GM19397 (cell line): ENCODE measurements at regions not wholly inside any gene's neighbourhood (a gene's known extent, or its start where the extent isn't known, plus 50 kb on each side); places are given as distances from the start of the nearest gene placed in this dataset.
"Not testable (repeated sequence)": the region's sequence is repeated elsewhere in the genome, so short reads cannot be mapped to it uniquely, and the experiment has no call there.

ENCODE experiments used
- ATAC-seq: cut with Tn5 transposase; IDR thresholded peaks from one replicate; pipeline ENCODE4 v1.9.1; 2021; ENCODE audit warnings: mild to moderate bottlenecking, moderate library complexity; ENCODE audit not compliant: unreplicated experiment

DNA sequence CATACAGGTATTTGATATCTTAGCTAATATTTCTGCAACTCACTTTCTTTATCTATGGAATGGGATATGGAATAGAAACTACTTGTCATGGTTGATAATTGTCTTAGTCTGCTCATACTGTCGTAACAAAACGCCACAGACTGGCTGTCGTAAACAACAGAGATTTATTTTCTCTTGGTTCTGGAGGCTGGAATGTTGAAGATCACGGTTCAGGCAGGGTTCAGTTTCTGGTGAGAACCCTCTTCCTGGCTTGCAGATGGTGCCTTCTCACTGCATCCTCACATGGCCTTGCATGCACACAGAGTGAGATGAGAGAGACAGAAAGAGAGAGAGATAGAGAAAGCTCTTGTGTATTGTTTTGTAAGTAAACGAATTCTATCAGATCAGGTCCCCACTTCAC lies 332.7 kb upstream of the MAGI2 start:
- no peak for ATAC-seq

DNA sequence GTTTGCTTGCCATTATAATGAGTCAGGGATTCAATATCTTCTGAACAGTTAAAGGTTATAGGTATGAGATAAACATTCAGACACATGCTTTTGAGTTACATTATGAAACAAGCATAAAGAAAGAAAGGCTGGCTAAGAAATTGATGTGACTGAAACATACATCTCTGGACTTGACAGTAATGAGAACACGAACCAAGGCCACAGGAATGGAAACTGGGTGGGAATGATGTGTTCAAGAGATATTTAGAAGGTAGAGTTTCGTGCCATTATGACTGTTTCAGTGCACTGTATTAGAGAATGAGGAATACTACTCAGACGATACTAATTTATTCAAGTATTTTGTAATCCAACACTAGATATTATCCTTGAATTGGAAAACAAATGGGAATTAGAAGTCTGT lies 332.1 kb upstream of the MAGI2 start:
- ATAC-seq = no peak

DNA sequence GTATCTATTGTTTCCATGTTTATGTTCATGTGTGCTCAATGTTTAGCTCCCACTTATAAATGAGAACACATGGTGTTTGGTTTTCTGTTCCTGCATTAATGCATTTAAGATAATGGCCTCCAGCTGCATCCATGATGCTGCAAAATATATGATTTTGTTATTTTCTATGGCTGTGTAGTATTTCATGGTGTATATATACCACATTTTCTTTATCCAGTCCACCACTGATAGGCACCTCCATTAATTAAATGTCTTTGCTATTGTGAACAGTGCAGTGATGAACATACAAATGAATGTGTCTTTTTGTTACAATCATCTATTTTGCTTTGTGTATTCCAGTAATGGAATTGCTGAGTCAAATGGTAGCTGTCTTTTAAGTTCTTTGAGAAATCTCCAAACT lies 329.4 kb upstream of the MAGI2 start:
- no peak for ATAC-seq

DNA sequence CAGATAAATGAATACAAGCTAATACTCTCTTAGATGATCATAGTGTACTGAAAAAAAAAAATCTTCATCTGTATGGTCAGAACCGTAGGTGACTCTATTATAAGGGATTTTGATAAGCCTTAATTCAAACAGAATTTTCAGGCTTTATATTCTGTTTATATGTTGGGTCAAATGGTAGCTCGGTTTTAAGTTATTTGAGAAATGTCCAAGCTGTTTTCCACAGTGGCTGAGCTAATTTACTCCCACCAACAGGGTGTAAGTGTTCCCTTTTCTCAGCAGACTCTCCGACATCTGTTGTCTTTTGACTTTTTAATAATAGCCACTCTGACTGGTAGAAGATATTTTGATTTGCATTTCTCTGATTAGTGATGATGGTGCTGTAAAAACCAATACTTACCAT lies 328.8 kb upstream of the MAGI2 start:
- no peak for ATAC-seq

DNA sequence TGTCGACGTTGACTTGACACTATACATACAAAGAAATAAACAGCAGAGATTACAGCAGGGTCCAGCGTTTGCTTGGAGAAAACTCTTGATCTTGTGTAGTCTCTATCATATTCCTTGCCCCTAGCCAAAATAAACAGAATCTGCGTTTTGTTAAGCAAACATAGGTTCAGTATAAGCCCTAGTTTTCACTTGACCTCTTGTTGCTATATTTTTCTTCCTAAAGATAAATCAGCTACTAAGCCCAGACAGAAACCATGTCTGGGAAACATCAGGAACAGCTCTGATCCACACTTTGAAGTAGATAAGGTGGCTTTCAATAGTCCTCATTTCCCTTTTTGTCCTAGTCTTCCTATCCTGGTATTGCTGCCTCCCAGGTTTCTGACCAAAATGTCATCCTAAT lies 328.2 kb upstream of the MAGI2 start:
- ATAC-seq = no peak

DNA sequence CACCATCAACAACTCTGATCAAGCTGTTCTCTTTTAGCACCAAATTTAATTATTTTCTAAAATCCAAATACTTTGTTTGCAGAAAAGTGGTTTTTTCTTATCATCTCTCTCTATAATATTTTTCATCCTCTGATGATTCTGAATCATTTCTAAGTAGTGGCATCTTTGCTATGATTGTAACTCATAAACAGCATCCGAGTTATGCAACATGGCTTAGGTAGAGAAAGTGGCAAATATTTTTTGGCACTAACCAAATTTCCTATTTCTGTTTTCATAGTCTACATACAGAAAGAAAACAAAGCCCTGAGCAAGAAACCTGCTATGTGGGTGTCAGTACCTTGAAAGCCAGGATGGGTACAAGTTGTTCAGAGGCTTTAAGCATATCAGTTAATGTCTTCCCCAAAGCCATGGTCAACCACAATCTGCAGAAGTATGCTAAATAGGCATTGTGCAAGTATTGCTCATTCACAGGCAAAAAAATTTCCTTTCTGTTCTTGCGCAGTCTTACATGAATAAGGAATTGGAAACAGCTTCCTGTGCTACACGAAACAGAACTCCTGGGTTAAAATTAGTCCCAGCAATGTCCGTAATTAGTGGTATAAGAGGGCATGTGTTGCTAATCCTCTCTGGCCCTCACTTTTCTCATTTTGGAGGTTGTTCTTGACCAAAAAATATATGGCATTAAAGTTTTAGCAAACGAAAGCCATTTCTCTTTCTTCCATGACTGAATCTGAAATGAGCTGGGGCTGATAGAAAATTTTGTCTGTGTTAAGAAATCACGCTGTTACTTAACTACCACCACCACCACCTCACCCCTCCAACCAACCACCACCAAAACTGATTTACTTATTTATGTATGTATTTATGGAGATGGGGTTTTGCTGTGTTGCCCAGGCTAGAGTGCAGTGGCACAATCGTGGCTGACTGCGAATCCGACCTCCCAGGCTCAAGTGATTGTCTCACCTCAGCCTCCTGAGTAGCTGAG lies 325.6 kb upstream of the MAGI2 start:
- no peak for ATAC-seq

DNA sequence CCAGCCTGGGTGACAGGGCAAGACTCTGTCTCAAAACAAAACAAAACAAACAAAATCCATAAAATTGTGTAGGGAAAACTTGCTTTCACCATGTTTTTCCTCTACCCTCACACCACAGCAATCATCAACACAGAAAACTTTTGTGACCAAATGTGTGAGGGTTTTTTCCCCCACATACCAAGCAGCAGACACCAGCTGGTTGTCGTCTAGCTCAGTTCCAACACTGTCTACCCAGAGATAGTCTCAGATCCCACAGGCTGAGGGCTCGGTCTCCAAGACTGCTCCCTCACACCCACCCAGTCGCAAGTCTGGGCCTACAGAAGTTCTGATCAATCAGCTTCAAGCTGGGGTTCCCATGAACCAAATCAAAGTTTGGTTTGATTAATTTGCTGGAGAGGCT lies 322.4 kb upstream of the MAGI2 start:
- ATAC-seq = no peak

DNA sequence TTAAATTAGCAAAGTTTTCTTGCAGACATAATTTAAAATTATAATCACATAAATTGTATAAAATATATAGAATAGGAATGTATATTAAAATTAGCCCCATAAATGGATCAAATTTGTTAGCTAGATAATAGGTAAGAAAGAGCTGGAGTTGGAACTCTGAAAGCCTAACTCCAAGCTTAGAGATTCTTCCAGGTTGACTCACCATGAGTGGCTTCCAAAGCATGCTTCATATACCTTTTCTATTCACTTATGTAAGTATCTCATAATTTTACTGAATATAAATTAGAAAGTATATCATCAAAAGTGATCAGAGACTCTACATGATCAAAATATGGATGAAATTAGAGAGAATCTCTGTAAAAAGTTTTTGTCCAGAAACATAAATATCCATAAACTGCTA lies 320.7 kb upstream of the MAGI2 start:
- no peak for ATAC-seq

DNA sequence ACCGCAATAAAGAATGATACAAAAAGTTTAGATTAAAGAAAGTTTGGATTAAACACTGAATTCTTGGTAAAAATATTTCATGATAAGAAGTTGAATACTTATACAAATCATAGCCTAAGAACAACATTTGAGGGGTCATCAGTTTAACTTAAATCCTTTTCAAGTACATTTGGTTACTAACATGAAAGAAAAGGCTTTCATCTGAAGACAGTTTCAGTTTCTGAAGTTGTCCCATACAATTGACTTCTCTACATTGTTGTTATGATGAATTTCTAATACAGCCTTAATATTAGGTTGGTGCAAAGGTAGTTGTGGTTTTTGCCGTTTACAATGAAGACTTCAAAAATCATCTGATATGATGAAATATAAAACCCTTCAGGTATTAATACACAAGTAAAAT lies 317.5 kb upstream of the MAGI2 start:
- no peak for ATAC-seq

DNA sequence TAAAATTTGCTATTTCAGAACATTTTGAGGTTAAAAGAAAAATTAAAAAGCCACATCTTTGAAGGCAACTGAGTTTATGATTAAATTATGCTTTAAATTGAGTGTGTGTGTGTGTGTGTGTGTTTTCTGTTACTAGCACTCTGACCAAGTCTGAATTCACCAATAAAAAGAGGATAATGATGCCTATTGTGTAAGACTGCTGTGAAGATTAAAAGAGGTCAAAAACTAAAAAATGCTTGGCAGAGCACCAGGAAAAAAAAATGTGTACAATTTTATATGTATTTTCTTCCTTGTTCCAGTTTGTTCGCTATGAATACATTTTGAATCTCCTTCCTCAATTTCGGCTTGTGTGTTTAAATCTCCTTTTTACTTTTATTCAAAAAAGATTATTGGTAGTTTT lies 316.6 kb upstream of the MAGI2 start:
- ATAC-seq = no peak

DNA sequence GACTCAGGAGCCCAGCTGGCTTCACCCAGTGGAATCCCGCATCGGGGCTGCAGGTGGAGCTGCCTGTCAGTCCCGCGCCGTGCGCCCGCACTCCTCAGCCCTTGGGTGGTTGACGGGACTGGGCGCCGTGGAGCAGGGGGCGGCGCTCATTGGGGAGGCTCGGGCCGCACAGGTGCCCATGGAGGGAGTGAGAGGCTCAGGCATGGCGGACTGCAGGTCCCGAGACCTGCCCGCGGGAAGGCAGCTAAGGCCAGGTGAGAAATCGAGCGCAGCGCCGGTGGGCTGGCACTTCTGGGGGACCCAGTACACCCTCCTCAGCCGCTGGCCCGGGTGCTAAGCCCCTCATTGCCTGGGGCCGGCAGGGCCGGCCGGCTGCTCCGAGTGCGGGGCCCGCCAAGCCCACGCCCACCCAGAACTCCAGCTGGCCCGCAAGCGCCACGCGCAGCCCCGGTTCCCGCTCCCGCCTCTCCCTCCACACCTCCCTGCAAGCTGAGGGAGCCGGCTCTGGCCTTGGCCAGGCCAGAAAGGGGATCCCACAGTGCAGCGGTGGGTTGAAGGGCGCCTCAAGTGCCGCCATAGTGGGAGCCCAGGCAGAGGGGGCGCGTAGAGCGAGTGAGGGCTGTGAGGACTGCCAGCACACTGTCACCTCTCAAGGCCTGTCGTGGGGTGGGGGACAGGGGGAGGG lies 314.6 kb upstream of the MAGI2 start:
- not testable (repeated sequence) for ATAC-seq

DNA sequence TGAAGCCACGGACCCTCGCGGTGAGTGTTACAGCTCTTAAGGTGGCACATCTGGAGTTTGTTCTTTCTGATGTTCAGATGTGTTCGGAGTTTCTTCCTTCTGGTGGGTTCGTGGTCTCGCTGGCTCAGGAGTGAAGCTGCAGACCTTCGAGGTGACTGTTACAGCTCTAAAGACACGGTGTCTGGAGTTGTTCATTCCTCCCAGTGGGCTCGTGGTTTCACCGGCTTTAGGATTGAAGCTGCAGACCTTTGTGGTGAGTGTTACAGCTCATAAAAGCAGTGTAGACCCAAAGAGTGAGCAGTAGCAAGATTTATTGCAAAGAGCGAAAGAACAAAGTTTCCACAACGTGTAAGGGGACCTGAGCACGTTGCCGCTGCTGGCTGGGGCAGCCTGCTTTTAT lies 313.7 kb upstream of the MAGI2 start:
- not testable (repeated sequence) for ATAC-seq

DNA sequence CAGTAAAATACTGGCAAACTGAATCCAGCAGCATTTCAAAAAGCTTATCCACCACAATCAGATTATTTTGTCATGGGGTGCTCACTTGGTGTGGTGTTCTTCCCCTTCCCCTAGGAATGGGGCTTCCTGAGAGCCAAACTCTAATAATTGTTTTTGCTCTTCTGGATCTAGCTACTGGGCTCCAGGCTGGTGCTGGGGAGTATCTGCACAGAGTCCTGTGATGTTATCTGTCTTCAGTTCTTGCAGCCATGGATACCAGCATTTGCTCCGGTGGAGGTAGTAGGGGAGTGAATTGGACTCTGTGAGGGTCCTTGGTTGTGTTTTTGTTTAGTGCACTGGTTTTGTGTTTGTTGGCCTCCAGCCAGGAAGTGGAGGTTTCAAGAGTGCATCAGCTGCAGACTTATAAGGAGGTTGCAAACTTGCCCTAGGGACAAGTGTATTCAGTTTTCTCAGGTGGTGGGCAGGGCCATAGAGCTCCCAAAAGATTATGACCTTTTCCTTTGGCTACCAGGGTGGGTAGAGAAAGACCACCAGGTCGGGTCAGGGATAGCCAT lies 308.5 kb upstream of the MAGI2 start:
- no peak for ATAC-seq

DNA sequence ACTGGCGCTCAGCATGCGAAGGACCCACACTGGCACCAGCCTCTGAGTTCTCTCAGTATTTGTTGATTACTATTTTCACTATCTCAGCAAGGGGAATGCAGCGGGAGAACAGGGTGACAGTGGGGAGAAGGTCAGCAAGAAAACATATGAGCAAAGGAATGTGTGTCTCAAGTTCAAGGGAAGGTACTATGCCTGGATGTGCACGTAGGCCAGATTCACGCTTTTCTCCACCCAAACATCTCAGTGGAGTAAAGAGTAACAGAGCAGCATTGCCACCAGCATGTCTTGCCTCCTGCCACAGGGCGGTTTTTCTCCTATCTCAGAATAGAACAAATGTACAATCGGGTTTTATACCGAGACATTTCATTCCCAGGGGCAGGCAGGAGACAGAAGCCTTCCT lies 297.5 kb upstream of the MAGI2 start:
- ATAC-seq = not testable (repeated sequence)

DNA sequence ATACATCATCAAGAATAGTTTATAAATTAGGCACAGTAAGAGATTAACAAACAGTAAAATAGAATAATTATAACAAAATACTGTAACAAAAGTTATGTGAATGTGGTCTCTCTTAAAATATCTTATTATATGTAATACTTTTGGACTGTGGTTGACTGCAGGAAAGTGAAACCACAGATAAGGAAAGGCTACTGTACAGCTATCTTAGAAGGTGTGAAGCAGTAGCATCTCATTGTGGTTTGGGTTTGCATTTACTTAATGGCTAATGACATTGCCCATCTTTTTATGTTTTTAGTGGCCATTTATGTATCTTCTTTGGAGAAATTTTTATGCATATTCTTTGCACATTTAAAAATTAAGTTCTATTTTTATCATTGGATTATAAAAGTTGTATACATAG lies 296.4 kb upstream of the MAGI2 start:
- ATAC-seq = no peak

DNA sequence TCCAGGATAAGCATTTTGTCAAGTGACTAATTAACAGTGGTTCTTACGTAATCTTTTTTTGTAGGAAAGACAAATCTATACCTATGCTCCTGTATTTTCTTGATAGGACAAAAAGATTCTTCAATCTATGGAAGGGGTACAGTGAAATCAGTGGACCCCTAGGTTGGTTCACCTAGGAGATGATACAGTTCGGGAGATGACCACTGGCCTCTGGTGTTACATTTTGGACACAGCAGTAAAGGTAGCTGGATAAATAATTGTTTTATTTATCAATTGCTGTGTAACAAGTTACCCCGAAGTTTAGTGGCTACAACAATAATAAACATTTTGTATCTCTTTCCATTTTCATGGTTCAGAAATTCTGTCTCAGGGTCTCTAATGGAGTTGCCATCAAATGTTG lies 288.2 kb upstream of the MAGI2 start:
- ATAC-seq = no peak

DNA sequence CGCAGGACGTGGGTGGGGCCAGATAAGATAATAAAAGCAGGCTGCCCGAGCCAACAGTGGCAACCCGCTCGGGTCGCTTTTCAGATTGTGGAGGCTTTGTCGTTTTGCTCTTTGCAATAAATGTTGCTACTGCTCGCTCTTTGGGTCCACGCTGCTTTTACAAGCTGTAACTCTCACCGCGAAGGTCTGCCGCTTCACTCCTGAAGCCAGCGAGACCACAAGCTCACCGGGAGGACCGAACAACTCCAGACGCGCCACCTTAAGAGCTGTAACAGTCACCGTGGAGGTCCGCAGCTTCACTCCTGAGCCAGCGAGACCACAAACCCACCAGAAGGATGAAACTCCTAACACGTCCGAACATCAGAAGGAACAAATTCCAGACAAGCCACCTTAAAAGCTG lies 286.6 kb upstream of the MAGI2 start:
- no peak for ATAC-seq

DNA sequence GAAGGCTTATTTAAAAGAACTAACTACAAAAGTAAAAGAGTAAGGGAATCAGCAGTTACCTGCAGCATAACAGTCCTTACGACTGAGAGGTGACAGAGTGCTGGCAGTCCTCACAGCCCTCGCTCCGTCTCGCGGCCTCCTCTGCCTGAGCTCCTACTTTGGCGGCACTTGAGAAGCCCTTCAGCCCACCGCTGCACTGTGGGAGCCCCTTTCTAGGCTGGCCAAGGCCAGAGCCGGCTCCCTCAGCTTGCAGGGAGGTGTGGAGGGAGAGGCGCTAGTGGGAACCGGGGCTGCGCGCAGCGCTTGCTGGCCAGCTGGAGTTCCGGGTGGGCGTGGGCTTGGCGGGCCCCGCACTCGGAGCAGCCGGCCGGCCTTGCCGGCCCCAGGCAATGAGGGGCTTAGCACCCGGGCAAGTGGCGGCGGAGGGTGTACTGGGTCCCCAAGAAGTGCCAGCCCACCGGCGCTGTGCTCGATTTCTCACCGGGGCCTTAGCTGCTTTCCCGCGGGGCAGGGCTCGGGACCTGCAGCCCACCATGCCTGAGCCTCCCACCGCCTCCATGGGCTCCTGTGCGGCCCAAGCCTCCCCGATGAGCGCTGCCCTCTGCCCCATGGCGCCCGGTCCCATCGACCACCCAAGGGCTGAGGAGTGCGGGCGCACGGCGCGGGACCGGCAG lies 285.7 kb upstream of the MAGI2 start:
- ATAC-seq = not testable (repeated sequence)

DNA sequence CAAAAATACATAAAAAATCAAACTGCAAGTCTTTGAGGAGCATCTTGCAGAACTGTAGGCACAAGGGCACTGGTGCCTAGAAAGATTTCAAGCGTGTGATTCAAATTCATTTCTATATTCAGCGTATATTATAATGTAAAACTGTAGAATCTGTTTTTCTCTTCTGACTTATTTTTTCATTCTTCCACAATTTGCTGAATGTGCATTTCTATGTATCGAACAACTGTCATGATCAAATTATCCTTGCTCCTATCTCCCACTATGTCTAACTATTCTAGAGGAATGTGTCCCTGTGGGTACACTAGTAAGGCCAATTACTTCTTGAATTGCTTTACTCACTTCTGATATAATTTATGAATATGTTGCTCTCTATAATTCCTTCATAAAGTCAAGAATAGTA lies 283.0 kb upstream of the MAGI2 start:
- ATAC-seq = no peak

DNA sequence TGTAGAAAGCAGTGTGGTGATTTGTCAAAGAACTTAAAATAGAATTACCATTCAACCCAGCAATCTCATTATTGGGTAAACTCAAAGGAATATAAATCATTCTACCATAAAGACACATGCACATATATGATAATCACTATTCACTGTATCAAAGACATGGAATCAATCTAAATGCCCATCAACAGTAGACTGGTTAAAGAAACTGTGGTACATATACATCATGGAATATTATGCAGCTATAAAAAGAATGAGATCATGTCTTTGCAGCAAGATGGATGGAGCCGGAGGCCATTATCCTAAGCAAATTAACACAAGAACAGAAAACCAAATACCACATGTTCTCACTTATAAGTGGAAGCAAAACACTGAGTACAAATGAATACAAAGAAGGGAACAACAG lies 281.5 kb upstream of the MAGI2 start:
- ATAC-seq = no peak

DNA sequence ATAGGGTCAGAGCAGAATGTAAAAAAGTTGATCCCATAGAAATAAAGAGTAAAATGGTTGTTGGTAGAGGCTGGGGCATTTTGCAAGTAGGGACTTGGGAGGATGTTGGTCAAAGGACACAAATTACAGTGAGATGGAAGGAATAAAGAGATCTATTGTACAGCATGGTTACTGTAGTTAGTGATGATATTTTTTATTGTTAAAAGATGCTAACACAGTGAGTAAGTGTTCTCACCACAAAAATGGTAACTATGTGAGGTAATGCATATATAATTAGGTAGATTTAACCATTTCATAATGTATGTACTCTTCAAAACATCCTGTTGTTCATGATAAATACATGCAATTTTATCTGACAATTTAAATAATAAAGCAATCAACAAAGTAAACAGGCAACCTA lies 280.7 kb upstream of the MAGI2 start:
- no peak for ATAC-seq
